Keratinocyte (primary cell): ENCODE measurements at regions not wholly inside any gene's neighbourhood (a gene's known extent, or its start where the extent isn't known, plus 50 kb on each side); places are given as distances from the start of the nearest gene placed in this dataset.

Source experiments
- DNase-seq: peaks from one replicate; pipeline ENCODE4 v3.0.0-alpha.2; 2011; ENCODE audit warnings: low read depth, missing footprints, low spot score
- FAIRE-seq: peaks from 2 replicates; lab custom pipeline; 2011; peaks lifted over from hg19 to GRCh38; lab: Jason Lieb, UNC
- H2AFZ ChIP-seq: 2 replicates; pipeline ENCODE4 v1.6.0; 2012; ENCODE audit warnings: low read length, control low read depth, inconsistent platforms; ENCODE audit not compliant: control insufficient read depth
- H3K27ac ChIP-seq: 2 replicates; pipeline ENCODE4 v1.5.1; 2011; ENCODE audit warnings: low read length; ENCODE audit not compliant: control insufficient read depth, insufficient read depth
- H3K27me3 ChIP-seq: 3 replicates; pipeline ENCODE4 v1.6.0; 2011; ENCODE audit warnings: low read length; ENCODE audit not compliant: control insufficient read depth, insufficient read depth; ENCODE audit errors: extremely low read depth
- H3K36me3 ChIP-seq, 2 experiments: 2 replicates in 1 of 2; 3 replicates in 1 of 2; pipeline ENCODE4 v1.5.1; 2011; ENCODE audit warnings: low read length in 2 of 2, mild to moderate bottlenecking in 1 of 2; ENCODE audit not compliant: control insufficient read depth in 2 of 2, insufficient read depth in 2 of 2; ENCODE audit errors: extremely low read depth in 1 of 2
- H3K4me1 ChIP-seq: 3 replicates; pipeline ENCODE4 v1.5.1; 2011; ENCODE audit warnings: low read length; ENCODE audit not compliant: control insufficient read depth, insufficient read depth; ENCODE audit errors: extremely low read depth
- H3K4me2 ChIP-seq: 3 replicates; pipeline ENCODE4 v1.6.0; 2011; ENCODE audit warnings: low read depth, low read length; ENCODE audit not compliant: control insufficient read depth, insufficient read depth; ENCODE audit errors: extremely low read depth
- H3K4me3 ChIP-seq, 3 experiments: fragments of 200-600 bp in 1 of 3; sonication (generic) in 1 of 3; 2 replicates in 2 of 3; 3 replicates in 1 of 3; pipeline ENCODE4 v1.5.1; 2011 to 2016; ENCODE audit warnings: low read length in 3 of 3, mild to moderate bottlenecking in 3 of 3, control low read depth in 2 of 3, inconsistent platforms in 1 of 3, low read depth in 1 of 3, mixed read lengths in 1 of 3, mixed run types in 1 of 3, moderate library complexity in 1 of 3; ENCODE audit not compliant: control insufficient read depth in 2 of 3, insufficient read depth in 2 of 3; ENCODE audit errors: extremely low read depth in 1 of 3
- H3K79me2 ChIP-seq: 2 replicates; pipeline ENCODE4 v1.6.0; 2012; ENCODE audit warnings: low read length; ENCODE audit not compliant: control insufficient read depth, insufficient read depth
- H3K9ac ChIP-seq: 3 replicates; pipeline ENCODE4 v1.6.0; 2011; ENCODE audit warnings: low read length; ENCODE audit not compliant: control insufficient read depth, insufficient read depth; ENCODE audit errors: extremely low read depth
- H3K9me1 ChIP-seq: 3 replicates; pipeline ENCODE4 v1.6.0; 2011; ENCODE audit warnings: low read length; ENCODE audit not compliant: control insufficient read depth, insufficient read depth; ENCODE audit errors: extremely low read depth
- H3K9me3 ChIP-seq: 2 replicates; pipeline ENCODE4 v1.5.1; 2012; ENCODE audit warnings: low read depth, low read length; ENCODE audit not compliant: control insufficient read depth
- H4K20me1 ChIP-seq: 3 replicates; pipeline ENCODE4 v1.6.0; 2011; ENCODE audit warnings: low read length; ENCODE audit not compliant: control insufficient read depth, insufficient read depth; ENCODE audit errors: extremely low read depth
- CTCF ChIP-seq, 3 experiments: IDR thresholded peaks in 1 of 3; conservative IDR thresholded peaks in 1 of 3; optimal IDR thresholded peaks in 1 of 3; 2 replicates in 2 of 3; 3 replicates in 1 of 3; pipeline versions ENCODE3 to v1.5.1; 2011; ENCODE audit warnings: low read length in 3 of 3, mild to moderate bottlenecking in 3 of 3, moderate library complexity in 2 of 3, control low read depth in 1 of 3, inconsistent platforms in 1 of 3; ENCODE audit not compliant: insufficient read depth in 2 of 3; ENCODE audit errors: extremely low read depth in 1 of 3
- EZH2 ChIP-seq: IDR thresholded peaks from one replicate; pipeline ENCODE4 v1.6.1; 2012; ENCODE audit warnings: inconsistent platforms, mild to moderate bottlenecking, low read length, moderate library complexity
- dilution Hi-C: fragments of 300-500 bp; cut with MboI; formaldehyde crosslinking; loops from one replicate; pipeline ENCODE4 v1.7.0; 2020; ENCODE audit warnings: low sequenced_read_pairs; ENCODE audit not compliant: extremely low pct_ligation_motif_present

- Histone ChIP-seq H3K4me1 (no peaks in the 10 kb centered on the region), H3K27ac (no peak overlapping the region), H2AFZ (no peak overlapping the region), H3K27me3 (no peaks in the 10 kb centered on the region), H3K9ac (no peak overlapping the region), H3K4me3 (no peak overlapping the region), H3K79me2 (no peaks in the 10 kb centered on the region), H3K4me2 (no peak overlapping the region), H3K36me3 (no peaks in the 10 kb centered on the region), H4K20me1 (no peaks in the 10 kb centered on the region), H3K9me1 (no peaks in the 10 kb centered on the region), H3K9me3 (peaks cover 2% of the 10 kb centered on the region)
- DNase-seq (no peak), FAIRE-seq (no peak)
- dilution Hi-C loops = no loop called here
- no peak for TF ChIP-seq CTCF (optimal IDR thresholded peaks at IDR 0.05 in 1 of 3, IDR thresholded peaks at IDR 0.05 in 1 of 3, conservative IDR thresholded peaks at IDR 0.05 in 1 of 3; ENCODE audit: extremely low read depth in 1 of 3, insufficient read depth in 2 of 3, low read length in 3 of 3)
- TF ChIP-seq EZH2 = no peak
Measured at GRCh38 chr2:440403-440740, 152.5 kb upstream of the ALKAL2 start.

DNA sequence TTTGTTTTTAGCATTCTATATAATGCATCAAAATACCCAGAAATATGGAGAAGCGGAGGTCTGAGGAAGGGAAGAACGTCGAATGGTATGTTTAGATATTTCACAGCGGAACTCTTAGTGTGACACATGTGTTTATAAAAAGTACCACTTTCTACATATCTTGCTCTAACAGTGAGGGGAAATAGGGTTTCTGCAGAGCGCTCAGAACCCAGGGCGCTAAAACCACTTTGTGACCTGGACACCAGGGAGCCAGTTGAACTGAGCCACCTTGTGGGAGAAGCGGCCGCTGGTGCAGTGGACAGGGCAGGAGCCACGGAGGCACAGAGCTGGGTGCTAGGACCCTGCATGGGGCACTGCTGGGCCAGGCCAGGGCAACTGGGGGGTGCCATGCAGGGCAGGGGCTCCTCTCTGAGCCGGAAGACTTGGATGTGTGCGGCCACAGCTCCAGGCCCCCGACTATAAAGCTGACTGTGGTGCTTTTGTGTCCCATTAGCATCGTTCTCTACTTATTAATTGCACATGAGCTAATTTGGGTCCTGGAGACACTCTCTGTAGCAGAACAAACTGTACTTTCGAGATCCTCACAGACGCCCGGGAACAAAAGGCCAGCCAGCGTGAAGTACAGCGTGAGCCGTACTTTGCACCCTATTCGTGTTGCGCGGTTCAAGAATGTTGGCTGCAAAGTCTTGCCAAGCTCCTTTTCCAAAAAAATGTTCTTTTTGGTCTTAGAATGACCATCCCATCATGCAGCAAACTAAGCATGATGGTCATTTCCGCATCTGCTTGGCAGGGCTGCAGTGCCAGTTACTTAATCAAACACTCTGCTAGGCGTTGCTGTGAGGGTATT is 151.9 kb upstream of the ALKAL2 start:
- dilution Hi-C loops = no loop called here
- Histone ChIP-seq H3K27ac (no peak overlapping the region), H3K4me3 (no peak overlapping the region), H3K9ac (no peak overlapping the region), H4K20me1 (no peaks in the 10 kb centered on the region), H3K4me1 (no peaks in the 10 kb centered on the region), H2AFZ (no peak overlapping the region), H3K27me3 (no peaks in the 10 kb centered on the region), H3K4me2 (no peak overlapping the region), H3K36me3 (no peaks in the 10 kb centered on the region), H3K79me2 (no peaks in the 10 kb centered on the region), H3K9me3 (peaks cover 2% of the 10 kb centered on the region), H3K9me1 (no peaks in the 10 kb centered on the region)
- DNase-seq (no peak), FAIRE-seq (no peak)
- TF ChIP-seq EZH2 (no peak), CTCF (optimal IDR thresholded peaks at IDR 0.05 in 1 of 3, IDR thresholded peaks at IDR 0.05 in 1 of 3, conservative IDR thresholded peaks at IDR 0.05 in 1 of 3; ENCODE audit: extremely low read depth in 1 of 3, insufficient read depth in 2 of 3, low read length in 3 of 3) (no peak)
